SW480 (cell line): ENCODE measurements at regions not wholly inside any gene's neighbourhood (a gene's known extent, or its start where the extent isn't known, plus 50 kb on each side); places are given as distances from the start of the nearest gene placed in this dataset.
"Not testable (repeated sequence)": the region's sequence is repeated elsewhere in the genome, so short reads cannot be mapped to it uniquely, and the experiment has no call there.

Experiments used
- DNase-seq: peaks from one replicate; pipeline ENCODE4 v3.0.0-alpha.2; 2016; ENCODE audit warnings: low spot score

DNA sequence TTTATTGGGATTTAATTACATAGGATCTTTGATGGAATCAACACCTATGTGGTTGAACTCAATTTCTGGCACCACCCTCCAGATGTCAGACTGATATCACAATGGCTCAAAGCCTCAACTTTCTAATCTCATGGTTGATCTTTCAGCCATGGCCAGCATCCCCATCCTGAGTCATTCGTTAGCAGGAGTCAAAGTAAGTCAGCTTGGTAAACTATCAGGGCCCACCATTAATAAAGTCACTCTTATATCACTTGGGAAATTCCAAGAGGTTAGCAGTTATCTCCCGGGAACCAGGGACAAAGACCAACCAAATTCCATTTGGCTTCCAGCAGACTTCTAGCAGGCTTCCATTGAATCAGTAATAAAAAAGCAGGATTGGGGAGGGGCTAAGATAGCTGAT is 50.7 kb upstream of the TNFSF4 start:
- DNase-seq = no peak

DNA sequence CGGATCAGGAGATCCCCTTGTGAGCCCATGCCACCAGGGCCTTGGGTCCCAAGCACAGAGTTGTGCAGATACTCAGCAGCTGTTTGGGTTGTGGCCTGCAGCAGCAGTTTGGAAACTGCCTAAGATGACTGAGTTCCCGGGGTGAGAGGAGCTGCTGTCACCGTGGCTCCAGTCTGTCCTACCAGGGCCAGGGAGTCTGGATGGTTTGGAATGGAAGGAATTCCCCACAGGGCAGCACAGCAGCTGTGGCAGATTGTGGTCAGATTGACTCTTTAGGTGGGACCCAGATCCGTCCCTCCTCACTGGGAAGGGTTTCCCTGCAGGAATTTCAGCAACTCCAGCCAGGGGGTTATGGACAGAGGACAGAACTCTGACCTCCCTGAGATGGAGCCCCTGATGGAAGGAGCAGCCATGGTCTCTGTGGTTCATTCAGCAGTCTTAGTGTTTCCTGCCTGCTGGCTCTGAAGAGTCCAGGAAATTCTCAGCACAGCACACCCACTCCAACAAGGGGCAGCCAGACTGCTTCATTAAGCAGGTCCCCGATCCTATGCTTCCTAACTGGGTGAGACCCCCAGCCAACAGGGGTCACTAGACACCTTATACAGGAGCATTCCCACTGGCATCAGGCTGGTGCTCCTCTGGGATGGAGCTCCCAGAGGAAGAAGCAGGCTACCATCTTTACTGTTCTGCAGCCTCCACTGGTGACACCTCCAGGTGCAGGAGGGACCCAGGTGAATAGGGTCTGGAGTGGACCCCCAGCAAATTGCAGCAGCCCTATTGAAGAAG is 51.5 kb upstream of the TNFSF4 start:
- no peak for DNase-seq

DNA sequence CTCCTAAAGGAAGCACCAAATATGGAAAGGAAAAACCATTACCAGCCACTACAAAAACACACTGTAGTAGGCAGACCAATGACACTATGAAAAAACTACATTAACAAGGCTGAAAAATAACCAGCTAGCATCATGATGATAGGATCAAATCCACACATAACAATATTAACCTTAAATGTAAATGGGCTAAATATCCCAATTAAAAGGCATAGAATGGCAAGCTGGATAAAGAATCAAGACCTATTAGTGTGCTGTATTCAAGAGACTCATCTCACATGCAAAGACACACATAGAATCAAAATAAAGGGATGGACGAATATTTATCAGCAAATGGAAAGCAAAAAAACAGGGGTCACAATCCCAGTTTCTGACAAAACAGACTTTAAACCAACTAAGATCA is 53.2 kb upstream of the TNFSF4 start:
- DNase-seq = not testable (repeated sequence)

DNA sequence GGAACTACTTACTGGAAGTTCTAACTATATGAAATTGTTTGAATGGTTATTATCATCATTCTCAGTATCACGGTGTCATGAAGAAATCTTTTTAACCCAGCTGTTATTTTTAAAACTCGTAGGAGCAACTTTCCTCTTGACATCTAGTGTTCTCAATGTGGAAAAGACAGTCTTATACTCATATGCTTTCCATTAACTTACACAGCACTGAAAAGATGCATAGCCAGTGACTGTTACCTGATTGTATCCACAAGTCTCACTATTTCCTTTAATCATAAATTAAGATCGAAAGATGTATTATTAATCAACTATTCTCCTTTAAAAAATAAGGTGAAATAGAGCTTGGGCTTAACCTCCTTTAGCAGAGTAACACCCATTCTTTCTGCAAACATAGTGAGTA is 59.7 kb upstream of the TNFSF4 start:
- no peak for DNase-seq

DNA sequence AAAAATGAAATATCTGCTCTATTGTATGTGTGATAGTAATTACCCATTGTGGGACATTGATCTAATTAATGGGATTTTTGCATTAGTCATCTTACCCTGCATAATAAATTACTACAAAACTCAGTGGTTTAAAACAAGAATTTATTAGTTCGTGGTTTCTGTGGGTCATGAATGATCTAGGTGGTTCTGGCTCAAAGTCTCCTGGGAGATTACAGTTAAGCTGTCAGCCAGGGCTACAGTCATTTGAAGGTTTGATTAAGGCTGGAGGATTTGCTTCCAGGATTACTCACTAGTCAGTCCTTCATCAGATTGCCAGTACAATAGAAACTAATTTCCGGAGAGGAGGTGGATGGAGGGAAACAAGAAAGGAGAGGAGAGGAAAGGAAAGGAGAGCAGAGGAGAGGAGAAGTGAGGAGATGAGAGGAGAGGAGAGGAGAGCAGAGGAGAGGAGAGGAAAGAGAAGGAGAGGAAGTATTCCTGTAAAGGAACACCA is 60.4 kb upstream of the TNFSF4 start:
- DNase-seq = peak; percentile 8

DNA sequence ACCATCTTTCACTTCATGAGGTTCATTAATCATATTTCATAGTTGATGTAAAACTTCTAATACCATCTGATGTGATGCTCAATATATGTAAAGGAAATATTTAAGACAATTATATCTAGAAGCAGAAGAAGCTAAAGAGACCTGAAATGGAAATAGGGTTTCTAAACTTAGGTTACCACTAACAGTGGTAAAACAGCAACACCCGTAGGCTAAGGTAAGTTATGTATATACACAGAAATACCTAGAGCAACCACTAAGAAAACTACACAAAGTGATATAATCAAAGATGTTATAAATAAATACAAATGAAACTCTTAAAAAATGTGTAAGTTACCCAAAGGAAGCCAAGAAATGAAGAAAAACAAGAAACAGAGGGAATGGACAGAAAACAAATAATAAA is 61.1 kb upstream of the TNFSF4 start:
- DNase-seq = no peak

DNA sequence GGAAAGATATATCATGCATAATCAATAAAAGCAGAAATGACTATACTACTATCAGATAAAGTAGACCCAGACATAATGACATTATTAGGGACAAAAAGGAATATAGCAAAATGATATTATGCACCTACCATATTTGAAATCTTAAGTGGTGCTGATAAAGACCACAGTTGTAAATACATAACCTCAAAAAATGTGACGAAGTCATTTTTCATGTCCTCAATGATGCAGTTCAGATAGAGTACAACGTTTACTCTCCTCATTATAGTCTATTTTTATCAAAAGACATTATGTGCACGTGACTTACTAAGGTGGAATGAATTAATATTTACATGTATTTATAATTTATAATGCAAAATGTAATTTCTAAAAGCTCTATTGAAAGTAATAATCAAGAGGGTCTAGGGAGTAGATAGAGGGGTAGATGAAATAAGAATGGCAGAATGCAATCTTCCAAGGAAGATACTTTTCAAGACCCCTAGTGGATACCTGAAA is 61.7 kb upstream of the TNFSF4 start:
- DNase-seq = no peak

DNA sequence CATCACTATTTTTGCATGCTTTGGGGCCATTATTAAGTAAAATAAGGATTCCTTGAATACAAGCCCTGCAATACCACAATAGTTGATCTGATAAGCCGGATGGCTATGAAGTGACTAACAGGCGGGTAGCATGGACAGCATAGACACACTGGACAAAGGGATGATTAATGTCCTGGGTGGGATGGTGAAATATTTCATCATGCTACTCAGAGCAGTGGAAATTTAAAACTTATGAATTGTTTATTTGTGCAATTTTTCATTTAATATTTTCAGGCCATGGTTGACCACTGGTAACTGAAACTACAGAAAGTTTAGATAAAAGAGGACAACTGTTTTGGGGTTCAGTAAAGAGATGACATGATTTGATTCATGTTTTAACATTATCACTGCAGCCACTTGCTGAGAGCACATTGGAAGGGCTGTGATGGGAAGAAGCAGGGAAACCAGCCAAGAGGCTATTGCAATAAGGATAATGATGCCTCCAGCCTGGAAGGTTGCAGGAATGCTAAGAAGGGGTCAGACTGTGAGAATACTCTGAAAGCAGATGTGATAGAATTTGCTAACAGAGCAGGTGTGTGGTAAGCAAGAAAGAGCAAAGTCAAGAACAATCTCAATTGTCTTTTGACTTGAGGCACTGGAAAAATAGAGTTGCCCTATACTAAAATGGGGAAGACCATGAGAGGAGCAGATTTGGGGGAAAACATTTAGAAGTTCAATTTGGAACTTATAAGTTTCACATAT is 62.5 kb upstream of the TNFSF4 start:
- DNase-seq = peak; percentile 62

DNA sequence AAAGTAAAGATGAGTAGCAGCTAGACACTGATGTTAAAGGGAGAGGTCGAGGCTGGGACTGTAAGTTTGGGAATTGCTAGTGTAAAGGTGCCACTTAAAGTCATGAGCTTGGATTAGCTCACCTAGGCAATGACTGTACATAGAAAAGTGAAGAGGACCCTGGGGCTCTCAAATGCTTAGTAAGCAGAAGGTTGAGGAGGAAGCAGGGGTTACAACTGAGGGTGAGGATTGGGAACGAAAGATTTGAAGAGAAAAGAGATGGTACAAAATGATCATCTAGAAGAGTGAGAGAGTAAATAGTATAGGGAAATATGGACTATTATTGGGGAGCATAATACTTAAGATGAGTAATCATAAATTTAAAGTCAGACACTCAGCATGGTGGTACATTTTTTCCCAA is 63.1 kb upstream of the TNFSF4 start:
- DNase-seq = no peak

DNA sequence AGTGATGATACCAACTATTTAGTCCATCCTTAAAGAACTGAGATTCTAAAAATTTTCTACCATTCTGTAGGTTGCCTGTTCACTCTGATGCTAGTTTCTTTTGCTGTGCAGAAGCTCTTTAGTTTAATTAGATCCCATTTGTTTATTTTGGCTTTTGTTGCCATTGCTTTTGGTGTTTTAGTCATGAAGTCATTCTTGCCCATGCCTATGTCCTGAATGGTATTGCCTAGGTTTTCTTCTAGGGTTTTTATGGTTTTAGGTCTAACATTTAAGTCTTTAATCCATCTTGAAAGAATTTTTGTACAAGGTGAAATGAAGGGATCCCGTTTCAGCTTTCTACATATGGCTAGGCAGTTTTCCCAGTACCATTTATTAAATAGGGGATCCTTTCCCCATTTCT is 63.9 kb upstream of the TNFSF4 start:
- not testable (repeated sequence) for DNase-seq

DNA sequence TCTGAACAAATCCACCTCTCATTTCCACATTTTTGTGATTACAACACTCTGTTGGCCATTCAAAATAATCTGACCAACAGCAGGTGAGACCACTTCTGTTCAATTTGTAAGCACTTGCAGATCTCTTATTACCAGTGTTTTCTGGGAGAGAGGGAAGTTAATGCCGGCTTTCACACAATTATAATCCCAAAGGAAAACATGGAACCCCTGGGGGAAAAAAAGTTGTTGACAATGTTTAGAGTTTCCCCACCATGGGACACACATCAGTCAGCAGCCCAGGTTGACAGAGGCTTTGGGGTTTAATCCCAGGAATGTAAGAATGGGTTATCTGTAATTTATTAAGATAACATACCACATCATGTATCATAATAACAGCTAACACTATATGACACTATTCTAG is 68.4 kb upstream of the TNFSF4 start:
- no peak for DNase-seq

DNA sequence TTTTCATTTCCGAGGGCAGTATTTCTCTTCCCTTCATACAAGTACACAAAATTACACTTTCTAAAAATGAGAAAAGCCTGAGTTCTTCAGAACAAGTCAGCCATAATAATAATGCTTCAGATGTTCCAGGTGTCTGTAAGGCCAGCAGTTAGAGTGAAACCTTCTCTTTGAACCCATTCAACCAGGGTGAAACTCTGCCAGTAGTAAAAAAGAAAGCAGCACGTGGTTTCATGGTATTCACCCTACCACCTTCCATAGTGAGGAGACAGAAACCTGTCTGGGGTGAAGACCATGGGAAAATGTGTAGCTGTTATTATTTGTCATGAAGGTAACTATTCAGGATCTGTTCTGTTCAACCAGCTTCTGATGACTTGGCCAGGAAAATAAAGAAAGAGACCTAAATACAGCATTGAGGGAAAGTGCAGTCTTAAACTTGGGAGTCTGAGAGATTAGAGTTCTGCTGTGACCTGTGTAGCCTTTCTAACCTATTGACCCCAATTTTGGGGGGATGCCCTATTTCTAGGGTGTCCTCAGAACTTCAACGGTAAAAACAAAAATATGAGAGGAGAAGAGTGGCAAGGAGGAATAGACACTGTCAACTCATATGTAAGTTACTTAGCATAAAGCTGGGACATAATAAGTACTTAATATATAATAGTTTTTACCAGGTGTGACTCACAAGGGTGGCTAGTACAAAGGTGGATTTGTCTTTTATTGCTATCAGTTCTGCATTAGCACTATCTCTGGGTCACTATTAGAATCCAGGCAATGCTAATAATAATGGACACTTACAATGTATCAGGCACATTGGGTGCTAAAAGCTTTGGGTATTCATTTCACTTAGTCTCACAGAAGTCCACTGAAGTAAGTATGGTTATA is 70.0 kb upstream of the TNFSF4 start:
- DNase-seq = no peak

DNA sequence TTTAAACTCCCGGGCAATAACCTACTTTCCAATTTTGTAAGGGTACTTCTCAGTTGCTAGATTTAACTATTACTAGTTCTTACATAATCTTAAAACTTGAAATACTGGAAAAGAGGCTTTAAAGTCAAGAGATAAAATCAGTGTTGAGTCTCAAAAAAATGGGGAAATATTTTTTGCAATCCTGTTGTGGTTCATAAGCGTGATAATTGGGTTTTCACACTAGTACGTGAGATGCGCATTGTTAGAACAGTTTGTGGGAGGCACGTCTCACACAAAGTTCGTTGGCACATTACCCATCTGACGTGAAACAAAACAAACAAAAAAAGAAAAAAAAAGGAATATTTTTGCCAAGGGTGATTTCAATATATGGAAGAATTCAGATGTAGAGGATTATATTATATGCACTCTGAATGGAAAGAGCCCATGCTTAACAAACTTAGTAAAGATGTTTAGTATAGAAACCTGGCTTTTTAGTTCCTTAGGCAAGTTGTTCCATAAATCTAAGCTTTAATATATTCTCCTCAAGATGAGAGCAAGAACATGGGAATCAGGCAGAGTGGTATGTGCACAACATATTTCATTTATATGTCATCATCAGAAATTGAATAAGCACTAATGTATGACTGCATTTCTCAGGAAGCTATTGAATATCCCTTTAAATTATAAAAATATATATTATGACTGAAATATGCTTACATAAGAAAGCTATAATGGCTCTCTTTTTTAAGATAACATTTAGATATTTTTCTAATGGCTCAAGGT is 73.9 kb upstream of the TNFSF4 start:
- DNase-seq = no peak

DNA sequence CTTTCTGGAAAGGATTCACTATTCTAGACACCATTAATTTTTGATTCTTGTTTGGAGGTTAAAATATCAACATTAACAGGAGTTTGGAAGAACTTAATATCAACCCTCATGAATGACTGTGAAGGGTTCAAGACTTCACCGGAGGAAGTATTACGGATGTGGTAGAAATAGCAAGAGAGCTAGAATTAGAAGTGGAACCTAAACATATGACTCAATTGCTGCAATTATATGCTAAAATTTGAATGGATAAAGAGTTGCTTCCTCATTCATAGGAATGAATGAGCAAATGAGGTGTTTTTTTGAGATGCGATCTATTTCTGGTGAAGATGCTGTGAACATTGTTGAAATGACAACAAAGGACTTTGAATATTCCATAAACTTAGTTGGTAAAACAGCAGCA is 77.9 kb upstream of the TNFSF4 start:
- no peak for DNase-seq

DNA sequence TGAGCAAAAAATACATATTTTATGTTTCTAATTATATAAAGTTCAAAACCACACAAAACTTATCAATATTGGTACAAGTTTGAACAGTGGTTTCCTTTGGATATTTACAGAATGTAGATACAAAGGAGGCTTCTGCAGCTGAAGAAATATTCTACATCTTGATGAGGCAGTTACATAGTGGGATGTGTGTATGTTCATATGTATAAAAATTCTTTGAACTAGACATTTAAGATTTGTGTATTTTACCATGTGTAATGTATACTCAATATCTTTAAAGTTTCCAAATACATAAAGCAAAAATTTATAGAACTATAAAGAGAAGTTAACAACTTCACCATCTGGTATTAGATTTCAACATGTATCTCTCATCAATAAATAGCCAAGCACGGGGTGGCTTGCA is 80.7 kb upstream of the TNFSF4 start:
- no peak for DNase-seq

DNA sequence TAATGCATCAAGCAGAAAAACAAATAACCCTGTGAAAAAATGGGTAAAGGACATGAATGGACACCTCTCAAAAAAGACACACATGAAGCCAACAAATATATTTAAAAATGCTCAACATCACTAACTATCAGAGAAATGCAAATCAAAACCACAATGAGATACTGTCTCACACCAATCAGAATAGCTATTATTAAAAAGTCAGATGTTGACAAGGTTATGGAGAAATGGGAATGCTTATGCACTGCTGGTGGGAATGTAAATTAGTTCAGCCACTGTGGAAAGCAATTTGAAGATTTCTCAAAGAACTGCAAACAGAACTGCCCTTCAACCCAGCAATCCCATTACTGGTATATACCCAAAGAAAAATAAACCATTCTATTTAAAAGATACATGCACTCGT is 86.6 kb upstream of the TNFSF4 start:
- no peak for DNase-seq

DNA sequence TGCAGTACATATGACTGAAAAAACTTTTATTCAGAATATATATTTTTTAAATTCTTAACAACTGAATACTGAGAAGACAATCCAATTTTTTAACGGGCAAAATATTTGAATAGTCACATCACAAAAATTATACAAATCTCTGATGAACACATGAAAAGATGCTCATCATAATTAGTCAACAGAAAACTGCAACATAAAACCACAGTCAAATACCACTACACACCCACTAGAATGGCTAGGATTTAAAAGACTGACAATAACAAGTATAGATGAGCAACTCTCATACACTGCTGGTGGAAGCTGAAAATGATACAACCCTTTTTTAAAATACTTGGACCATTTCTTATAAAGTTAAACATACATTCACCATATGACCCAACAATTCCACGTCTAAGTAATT is 87.7 kb upstream of the TNFSF4 start:
- DNase-seq = no peak

DNA sequence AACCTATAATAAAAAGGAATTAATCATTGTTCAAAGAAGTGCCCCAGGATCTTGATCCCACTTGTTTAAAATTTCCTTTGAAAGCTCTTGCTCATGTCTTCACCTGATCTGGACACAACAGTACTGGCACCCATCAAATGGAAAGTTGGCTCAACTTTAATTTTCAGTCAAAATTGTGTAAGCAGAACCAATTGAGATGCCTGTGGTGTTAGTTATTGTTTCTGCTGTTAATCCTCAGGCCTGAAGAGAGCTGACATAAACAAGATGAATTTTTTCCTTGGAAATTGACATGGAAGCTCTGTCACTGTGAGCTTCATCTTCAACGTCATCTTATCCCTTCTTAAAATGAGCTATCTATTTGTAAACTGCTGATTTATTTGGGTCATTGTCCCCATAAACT is 88.3 kb upstream of the TNFSF4 start:
- no peak for DNase-seq

DNA sequence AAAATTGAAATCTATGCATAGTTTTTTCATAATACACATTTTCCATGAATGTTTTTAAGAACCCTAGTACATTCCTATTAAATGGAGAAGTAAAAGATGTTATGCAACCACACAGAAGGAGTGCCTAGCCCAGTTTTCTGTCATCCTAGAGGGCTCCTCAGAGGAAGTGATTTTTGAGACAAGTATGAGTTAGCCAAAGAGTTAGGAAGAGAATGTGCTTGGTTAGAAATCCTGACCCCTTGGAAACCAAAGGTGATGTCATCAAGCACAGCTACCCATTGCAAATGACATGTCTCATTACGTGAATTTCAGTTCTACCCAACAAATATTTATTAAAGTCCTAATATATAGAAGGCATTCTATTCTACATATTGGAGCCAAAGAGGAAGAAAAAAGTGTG is 88.9 kb upstream of the TNFSF4 start:
- DNase-seq = no peak

DNA sequence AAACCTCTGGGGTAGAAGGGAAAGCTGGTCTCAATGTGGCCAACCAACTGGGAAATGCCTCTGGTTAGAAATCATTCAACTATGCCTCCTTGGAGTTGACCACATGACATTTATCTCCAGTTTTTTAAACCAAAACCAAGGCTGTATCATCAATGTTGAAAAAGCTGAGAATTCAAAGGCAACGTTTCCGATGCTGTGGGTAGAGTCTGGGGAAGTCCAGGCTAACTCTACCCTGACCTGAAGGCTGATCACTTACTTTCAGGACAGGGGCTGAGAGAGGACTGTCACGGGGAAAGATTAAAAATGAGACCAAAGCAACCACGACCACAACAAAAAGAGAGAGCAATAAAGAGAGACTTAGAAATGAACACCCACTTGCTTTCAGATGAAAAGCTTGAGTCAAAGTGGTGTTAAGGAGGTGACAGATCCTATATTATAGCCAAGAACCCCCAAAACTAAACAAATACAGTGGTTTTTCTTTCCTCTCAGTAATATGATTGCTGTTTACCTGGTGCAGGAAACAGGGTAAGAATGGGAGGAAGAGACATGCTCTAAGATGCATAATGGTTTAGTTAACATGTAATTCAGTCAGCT is 90.8 kb upstream of the TNFSF4 start:
- DNase-seq = peak; percentile 10
